GM13977 (cell line): ENCODE measurements at regions not wholly inside any gene's neighbourhood (a gene's known extent, or its start where the extent isn't known, plus 50 kb on each side); places are given as distances from the start of the nearest gene placed in this dataset.

Experiments
- DNase-seq: peaks from one replicate; pipeline ENCODE4 v3.0.0; 2012; ENCODE audit warnings: low spot score
- in situ Hi-C: fragments of 300-500 bp; cut with MboI; formaldehyde crosslinking; loops from one replicate; pipeline ENCODE4 v1.12.0; 2022; ENCODE audit warnings: low sequenced_read_pairs, low pct_unique_long_range_greater_than_20kb, mixed read lengths, inconsistent platforms; ENCODE audit not compliant: unreplicated experiment
- TF ChIP-seq, protein P1 (sequence below): IDR thresholded peaks from 2 replicates; pipeline ENCODE4 v1.5.1; 2012; ENCODE audit warnings: mild to moderate bottlenecking, control low read depth; ENCODE audit not compliant: insufficient read depth; ENCODE audit errors: extremely low read depth, missing control alignments

DNA sequence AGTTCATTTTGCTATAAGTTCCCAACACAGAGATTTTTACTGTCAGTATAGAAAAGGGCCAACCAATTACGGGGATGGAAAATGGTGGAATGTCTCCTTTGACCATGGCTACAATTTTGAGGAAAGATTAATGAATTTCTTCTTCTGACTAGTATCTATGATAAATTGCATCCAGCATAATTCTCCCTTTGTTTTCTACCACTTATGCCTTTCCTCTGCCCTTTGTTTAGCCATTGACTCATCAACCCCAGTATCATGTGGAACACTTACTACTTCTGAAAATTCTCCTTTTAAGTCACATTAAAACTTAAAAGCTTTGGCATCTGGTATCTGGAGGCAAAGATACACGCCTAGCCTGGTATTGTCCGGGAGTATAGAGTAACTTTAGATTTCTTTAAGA, 92.9 kb upstream of the CADPS start:
- in situ Hi-C loops = no loop called here
- TF ChIP-seq, protein P1, sequence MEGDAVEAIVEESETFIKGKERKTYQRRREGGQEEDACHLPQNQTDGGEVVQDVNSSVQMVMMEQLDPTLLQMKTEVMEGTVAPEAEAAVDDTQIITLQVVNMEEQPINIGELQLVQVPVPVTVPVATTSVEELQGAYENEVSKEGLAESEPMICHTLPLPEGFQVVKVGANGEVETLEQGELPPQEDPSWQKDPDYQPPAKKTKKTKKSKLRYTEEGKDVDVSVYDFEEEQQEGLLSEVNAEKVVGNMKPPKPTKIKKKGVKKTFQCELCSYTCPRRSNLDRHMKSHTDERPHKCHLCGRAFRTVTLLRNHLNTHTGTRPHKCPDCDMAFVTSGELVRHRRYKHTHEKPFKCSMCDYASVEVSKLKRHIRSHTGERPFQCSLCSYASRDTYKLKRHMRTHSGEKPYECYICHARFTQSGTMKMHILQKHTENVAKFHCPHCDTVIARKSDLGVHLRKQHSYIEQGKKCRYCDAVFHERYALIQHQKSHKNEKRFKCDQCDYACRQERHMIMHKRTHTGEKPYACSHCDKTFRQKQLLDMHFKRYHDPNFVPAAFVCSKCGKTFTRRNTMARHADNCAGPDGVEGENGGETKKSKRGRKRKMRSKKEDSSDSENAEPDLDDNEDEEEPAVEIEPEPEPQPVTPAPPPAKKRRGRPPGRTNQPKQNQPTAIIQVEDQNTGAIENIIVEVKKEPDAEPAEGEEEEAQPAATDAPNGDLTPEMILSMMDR = no peak
- no peak for DNase-seq

DNA sequence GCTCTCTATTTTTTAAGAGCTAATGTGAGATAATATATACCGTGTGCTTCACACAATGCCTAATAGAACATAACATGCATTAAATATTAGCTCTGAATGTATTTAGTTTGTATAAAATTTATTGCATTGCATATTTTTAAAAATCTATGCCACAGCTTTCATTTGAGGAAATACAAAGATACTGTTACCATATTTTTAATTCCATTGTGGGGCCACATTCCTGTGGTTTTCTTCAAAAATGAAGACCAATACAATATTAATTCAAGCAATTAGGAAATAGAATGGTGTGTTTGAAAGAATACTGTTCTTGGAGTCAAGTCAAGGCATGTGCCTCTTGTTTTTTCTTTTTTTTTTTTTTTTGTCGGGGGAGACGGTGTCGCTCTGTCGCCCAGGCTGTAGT, 95.4 kb upstream of the CADPS start:
- TF ChIP-seq, protein P1 = no peak
- in situ Hi-C loops = no loop called here
- no peak for DNase-seq

DNA sequence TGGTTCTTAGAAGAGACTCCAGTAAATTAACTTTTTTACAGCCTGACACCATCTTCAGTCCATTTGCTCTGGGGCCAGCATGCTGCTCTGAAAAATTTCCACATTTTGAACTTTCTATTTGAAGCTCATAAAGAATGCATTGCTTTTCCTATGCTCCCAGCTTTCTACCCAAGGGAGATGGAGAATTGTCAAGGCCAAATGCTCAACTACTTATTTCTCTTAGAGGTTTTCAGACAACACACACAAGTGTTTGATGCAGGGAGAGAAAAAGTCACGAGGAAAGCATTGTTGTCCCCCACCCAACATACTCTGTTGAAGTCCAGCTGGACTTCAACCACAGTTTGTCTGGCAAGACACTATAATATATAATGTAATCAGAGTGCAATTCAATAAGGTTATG, 100.3 kb upstream of the CADPS start:
- no peak for DNase-seq
- in situ Hi-C loops = no loop called here
- TF ChIP-seq, protein P1 = no peak

DNA sequence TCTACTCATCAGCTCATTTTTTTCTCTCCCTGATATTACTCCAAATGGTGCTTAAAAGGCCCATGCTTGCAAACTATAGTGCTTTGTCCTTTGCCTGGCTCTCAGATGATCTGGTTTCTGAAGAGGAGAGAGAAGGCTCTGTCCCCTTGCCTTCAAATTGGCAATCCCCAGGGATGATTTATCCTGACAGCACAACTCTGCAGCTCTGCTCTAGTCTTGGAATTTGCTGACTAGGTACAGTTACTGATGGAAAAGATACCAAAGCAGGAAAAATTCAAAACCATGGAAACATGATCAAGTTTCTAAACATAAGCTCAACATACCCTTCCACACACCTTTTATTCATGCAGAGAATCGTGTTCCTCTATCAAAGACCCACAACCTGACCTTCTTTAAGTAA, 106.7 kb upstream of the CADPS start:
- TF ChIP-seq, protein P1 = no peak
- in situ Hi-C loops = no loop called here

DNA sequence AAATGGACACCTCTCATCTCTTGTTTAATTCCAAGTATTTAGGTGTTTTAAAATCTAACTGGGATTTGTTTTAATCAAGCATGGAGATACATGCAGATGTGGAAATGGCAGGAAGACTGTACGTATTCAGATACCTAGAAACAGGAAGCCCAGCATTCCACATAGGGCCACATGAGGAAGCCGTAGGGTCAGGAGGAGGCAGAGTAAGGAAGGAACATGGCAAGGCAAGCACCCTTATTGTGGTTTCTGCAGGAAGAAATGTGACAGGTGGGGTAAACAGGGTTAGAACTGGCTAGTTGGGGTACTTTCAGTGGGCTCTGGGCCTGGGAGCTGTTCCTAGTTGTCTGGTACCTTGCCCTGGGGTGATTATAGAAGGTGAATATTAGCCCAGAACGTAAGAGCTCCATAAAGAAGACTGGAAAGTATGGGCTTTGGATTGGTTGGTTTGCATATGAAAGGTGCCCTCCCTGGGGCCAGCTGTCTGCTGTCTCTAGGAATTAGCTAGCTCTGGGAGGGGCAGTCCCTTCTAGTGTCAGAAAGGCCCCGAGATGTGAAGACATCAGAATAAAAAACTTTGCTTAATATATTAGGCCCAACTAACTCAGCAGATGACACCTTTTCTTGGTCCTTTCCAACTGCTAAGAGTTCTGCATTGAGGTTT, 107.7 kb upstream of the CADPS start:
- TF ChIP-seq, protein P1 = no peak
- in situ Hi-C loops = no loop called here

More for the DNA sequence above, 106.7 kb upstream of the CADPS start:
- DNase-seq = no peak

DNA sequence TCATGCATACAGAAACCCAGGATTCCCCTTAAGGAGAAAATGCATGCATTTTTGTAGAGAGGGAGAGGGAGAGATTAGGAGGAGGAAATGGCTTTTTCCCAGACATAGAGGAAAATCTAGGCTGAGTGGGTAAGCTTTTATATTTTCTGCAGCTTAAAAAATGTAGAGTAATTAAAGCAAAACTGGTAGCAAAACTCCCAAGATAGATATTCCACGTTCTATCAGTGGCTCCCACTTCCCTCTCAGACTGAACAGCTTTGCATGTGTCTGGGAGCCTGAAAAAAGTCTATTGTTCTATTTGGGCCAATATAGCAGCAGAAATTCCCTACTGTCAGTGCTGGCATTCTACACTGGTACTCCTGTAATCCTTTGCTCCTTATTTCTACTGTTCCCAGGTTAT, 110.8 kb upstream of the CADPS start:
- DNase-seq = no peak
- TF ChIP-seq, protein P1 = no peak
- in situ Hi-C loops = no loop called here

More for the DNA sequence above, 107.7 kb upstream of the CADPS start:
- no peak for DNase-seq
